ENCODE measurements at regions not wholly inside any gene's neighbourhood (a gene's known extent, or its start where the extent isn't known, plus 50 kb on each side); places are given as distances from the start of the nearest gene placed in this dataset.
A peak's percentile ranks its signal among the peaks of the same experiment; 100 is the strongest.
"Not testable (repeated sequence)": the region's sequence is repeated elsewhere in the genome, so short reads cannot be mapped to it uniquely, and the experiment has no call there.

GRCh38 chr16:9141813-9142212 lies 50.4 kb downstream of the HAPSTR1 start:
- DNase-seq, result no peak

DNA sequence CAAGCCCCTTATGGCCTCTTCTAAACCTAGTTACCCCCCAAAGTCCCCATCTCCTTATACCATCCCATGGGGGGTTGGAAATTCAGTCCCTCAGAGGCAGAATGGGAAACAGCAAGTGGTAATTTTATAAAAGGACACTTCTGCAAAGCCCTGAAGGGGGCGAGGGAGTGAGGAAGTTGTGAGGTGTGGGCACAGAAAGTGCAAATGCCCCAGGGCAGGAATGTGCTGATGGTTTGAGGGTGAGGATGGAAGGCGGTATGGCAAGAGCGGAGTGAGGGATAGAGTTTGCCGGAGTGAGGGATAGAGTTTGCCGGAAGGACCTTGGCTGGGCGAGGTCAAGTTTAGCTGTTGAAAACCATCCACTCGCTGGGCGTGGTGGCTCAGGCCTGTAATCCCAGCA lies 52.7 kb downstream of the HAPSTR1 start:
- no peak for DNase-seq

DNA sequence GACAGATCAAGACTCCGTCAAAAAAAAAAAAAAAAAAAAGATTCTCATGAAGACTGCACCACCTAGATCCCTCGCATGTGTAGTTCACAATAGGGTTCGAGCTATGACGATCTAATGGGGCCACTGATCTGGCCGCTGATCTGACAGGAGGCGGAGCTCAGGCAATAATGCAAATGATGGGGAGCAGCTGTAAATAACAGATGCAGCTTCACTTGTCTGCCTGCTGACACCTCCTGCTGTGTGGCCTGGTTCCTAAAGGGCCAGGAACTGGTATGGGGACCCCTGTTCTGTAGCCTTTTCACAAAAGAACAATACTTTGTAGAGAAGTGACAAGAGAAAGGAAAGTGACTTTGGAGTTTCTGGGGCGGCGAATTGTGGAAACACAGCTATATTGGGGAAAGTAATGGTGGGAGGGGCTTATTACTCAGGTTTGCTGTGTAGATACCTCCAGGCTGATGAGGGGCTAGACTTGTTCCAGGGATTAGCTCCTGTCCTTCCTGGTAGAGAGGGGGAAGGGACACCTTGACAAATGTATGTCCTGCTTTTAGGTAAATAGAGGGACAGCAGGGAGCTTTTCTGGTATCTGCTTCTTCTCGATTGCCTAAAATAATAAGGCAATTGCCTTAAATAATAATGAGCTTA lies 57.1 kb downstream of the HAPSTR1 start:
- no peak for DNase-seq

DNA sequence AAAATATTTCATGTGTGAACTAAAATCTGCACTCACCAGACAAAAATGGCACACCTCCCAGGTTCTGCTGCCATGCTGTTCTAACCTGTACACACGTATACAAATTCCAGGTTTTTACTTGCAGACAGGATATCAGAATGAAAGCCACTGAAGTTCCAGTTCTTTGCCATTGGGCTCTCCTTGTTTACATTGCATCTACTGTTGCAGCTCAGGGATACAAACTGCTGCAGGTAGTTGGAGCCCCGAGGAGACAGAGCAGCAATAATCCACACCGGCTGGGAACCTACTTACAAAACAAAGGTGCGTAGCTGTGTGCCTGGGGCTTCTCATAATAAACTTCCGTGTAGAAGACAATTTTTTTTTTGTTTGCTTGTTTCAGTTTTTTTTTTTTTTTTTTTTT lies 59.6 kb downstream of the HAPSTR1 start:
- DNase-seq, result no peak

- no peak for DNase-seq
Observed at GRCh38 chr16:9151597-9151996, 60.2 kb downstream of the HAPSTR1 start.

DNA sequence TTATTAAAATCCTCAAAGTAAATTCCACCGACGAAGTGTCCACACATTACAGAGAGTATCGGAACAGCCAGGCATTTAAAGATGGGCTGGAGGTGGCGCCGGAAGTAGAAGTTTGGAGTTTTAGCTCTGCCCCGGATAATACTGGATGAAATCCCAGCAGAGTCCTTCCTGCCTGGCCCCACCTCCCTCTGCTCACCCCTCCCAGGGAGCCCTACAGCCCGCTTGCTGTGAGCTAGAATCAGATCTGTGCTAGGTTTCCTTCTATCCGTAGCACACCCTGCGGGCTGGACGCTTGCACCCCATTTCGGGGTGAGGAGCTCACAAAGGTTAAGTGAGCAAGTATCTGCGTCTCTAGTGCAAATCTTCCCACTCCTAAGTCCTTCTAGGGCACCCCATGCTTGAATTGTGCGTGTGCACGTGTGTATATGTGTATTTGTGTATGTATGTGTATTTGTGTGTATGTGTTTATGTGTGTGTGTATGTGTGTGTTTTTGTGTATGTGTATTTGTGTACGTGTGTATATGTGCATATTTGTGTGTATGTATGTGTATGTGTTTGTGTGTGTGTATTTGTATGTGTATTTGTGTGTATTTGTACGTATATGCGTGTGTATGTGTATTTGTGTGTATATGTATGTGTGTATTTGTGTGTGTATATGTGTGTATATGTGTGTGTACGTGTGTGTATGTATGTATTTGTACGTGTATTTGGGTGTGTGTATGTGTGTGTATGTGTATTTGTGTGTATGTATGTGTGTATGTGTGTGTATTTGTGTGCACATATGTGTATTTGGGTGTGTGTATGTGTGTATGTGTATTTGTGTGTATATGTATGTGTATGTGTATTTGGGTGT lies 61.4 kb downstream of the HAPSTR1 start:
- no peak for DNase-seq

DNA sequence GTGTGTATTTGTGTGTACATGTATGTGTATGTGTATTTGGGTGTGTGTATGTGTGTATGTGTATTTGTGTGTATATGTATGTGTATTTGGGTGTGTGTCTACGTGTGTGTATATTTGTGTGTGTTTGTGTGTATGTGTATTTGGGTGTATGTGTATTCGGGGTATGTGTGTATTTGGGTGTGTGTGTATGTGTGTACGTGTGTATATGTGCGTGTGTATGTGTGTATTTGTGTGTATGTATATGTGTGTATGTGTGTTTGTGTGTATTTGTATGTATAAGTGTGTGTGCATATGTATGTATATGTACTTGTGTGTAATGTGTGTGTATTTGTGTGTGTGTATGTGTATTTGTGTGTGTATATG lies 62.0 kb downstream of the HAPSTR1 start:
- no peak for DNase-seq

DNA sequence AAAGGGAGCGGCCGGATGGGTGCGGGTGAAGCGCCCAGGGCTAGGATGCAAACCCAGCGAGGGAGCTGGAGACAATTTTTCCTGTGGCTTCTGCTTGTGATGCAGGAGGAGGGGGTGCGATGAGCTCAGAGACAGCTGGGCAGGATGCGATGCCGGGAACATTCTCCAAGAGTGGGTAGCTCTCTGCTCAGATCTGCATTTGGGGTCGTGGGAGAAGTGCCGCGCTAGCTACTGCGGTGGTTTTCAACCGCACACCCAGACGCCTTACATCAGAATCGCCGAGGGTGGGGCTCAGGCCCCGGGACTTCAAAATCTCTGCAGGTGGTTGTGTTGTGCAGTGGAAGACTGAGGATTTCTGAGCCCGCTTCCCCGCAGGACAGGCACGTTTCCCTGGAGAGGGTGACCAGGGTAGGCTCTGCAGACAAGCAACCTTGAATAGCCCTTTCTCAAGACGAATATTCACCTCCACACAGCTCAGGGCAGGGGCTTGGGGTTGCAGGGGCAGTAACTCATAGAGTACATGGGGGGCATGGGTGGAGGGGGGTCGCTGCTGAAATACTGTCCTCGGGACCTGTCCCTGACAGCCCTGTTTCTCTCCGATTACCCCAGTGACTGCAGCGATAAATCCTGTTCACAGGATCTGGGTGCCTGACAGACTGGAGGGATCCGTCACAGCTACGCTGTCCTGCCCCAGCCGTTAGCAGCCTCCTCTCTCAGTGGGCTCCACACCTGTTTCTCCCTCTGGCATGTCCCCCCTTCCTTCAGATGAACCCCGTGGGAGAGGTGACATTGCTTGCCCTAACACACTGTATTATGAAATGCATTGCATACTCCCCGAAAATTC lies 63.3 kb downstream of the HAPSTR1 start:
- no peak for DNase-seq

GRCh38 chr16:9155871-9156270 lies 64.4 kb downstream of the HAPSTR1 start:
- DNase-seq, result no peak

GRCh38 chr16:9159839-9160550 lies 68.6 kb downstream of the HAPSTR1 start:
- peak; percentile 6 for DNase-seq

GRCh38 chr16:9160551-9160911 lies 69.1 kb downstream of the HAPSTR1 start:
- no peak for DNase-seq

- no peak for DNase-seq
Observed at GRCh38 chr16:9165681-9166080, 74.2 kb downstream of the HAPSTR1 start.

DNA sequence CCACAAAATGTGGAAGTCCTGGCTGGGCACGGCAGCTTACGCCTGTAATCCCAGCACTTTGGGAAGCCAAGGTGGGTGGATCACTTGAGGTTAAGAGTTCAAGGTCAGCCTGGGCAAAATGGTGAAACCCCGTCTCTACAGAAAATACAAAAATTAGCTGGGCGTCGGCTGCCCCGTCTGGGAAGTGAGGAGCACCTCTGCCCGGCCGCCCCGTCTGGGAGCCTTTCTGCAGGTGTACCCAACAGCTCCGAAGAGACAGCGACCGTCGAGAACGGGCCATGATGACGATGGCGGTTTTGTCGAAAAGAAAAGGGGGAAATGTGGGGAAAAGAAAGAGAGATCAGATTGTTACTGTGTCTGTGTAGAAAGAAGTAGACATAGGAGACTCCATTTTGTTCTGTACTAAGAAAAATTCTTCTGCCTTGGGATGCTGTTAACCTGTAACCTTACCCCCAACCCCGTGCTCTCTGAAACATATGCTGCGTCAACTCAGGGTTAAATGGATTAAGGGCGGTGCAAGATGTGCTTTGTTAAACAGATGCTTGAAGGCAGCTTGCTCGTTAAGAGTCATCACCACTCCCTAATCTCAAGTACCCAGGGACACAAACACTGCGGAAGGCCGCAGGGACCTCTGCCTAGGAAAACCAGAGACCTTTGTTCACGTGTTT lies 75.0 kb downstream of the HAPSTR1 start:
- not testable (repeated sequence) for DNase-seq

DNA sequence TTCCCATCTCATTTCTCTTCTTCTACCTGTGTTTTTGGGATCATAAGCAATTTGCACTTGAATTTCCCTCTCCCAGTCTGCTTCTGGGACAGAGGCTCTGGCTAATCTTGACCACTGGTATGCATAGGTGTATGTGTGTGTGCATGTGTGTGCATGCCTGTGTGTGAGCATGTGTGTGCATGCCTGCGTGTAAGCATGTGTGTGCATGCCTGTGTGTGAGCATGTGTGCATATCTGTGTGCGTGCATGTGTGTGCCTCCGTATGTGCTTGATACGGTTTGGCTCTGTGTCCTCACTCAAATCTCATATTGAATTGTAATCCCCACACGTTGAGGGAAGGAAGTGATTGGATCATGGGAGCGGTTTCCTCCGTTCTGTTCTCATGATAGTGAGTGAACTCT lies 77.7 kb downstream of the HAPSTR1 start:
- no peak for DNase-seq

- DNase-seq, result no peak
Observed at GRCh38 chr16:9170470-9170869, 79.0 kb downstream of the HAPSTR1 start.

DNA sequence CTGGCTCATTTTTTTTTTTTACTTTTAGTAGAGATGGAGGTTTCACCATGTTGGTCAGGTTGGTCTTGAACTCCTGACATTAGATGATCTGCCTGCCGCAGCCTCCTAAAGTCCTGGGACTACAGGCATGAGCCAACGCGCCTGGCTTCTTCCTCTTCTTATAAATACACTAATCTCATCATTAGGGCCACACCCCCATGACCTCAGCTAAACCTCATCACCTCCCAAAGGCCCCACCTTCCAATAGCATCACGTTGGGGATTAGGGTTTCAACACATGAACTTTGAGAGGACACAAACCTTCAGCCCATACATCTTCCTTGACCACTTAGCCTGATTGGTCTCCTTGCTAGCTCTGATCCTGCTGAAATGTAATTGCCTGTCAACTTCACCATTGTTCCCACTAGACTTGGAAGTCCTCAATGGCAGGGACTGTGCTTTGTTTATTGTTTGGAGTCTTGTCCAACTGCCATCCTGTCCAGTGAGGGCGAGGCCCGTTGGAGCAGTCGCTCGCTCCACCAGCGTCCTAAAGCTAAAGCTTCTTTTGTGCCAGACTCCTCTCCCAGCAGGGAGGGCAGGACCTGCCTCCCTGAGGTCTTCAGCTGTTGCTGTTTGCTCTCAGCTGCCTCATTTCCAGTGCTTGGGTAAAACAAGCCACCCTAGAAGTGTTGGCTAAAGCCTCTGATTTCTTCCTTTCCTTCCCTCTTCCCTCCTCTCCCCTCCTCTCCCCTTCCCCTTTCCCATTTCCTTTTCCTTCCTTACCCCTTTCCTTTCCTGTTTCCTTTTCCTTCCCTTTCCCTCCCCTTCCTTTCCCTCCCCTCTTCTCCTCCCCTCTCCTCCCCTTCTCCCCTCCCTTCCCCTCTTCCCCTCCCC lies 85.3 kb downstream of the HAPSTR1 start:
- no peak for DNase-seq

GRCh38 chr16:9177861-9178260 lies 86.4 kb downstream of the HAPSTR1 start:
- DNase-seq, result no peak

DNA sequence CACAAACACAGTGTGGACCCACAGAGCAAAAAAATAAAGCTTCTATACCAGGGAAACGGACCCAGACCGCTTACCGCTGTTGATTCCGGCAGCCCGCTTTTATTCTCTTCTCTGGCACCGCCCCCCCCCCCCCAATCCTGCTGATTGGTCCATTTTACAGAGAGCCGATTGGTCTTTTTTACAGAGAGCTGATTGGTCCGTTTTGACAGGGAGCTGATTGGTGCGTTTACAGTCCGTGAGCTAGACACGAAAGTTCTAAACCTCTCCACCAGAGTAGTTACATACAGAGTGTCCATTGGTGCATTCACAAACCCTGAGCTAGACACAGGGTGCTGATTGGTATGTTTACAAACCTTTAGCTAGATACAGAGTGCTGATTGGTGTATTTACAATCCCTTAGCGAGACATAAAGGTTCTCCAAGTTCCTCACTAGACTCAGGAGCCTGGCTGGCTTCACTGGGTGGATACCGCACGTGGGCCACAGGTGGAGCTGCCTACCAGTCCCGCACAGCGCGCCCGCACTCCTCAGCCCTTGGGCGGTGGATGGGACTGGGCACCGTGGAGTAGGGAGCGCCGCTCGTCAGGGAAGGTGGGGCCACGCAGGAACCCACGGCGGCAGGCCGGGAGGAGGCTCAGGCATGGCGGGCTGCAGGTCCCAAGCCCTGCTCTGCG lies 92.4 kb downstream of the HAPSTR1 start:
- DNase-seq, result no peak

DNA sequence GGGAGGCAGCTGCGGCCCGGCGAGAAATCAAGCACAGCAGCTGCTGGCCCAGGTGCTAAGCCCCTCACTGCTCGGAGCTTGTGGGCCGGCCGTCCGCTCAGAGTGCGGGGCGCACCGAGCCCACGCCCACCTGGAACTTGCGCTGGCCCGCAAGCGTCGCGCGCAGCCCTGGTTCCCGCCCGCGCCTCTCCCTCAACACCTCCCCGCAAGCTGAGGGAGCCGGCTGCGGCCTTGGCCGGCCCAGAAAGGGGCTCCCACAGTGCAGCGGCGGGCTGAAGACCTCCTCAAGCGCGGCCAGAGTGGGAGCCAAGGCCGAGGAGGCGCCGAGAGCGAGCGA lies 92.9 kb downstream of the HAPSTR1 start:
- DNase-seq, result no peak

GRCh38 chr16:9185381-9185780 lies 93.9 kb downstream of the HAPSTR1 start:
- DNase-seq, result no peak

DNA sequence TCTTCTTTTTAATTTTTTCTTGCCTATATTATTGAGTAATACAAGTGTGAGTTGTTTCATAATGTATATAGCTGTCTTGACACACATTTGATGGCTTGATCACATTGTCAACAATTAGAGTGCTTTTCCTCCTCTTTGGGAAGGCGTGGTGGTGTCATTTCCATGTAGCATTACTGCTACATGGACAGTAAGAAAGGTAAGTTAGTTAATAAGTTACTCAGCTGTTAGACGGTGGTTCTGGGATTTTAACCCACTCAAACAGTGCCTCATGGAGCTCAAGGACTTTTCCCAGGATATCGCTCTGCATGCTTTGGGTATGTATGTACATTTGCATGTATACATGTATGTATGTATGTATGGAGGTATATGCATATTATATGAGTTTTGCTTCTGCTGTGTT lies 94.6 kb downstream of the HAPSTR1 start:
- no peak for DNase-seq
